ENCODE measurements at regions not wholly inside any gene's neighbourhood (a gene's known extent, or its start where the extent isn't known, plus 50 kb on each side); places are given as distances from the start of the nearest gene placed in this dataset.

DNA sequence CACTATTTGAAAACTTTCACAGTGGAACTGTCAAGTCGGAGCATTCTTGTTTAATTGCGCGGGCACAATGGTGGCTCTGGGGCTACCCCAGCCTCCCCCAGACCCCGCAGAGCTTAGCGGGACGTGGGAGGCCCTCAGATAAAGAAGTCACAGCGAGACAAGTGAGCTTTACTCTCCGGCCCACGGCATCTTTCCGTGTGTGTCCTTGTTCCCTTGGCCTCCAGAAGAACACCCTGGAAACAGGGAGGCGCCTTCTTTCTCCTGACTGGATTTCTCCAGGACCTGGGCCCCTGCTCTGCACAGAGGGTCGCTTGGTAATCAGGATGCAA lies 382.8 kb downstream of the RRAGC start:
- Histone ChIP-seq H2AFZ (ENCODE audit: low read depth, low read length) (no peak overlapping the region), H3K9ac (ENCODE audit: insufficient read depth in 1 of 2, low read depth in 2 of 2, low read length in 2 of 2) (no peak overlapping the region), H3K27me3 (ENCODE audit: control insufficient read depth in 2 of 2, insufficient read depth in 2 of 2, low read length in 2 of 2) (peaks cover 19 to 34% of the 10 kb centered on the region in 2 experiments; a peak in 3 of 5 replicates), H4K20me1 (replicated peaks; ENCODE audit: control insufficient read depth, insufficient read depth, low read length) (no peaks in the 10 kb centered on the region), H3K9me3 (replicated peaks; ENCODE audit: control insufficient read depth, insufficient read depth, low read depth, low read length) (no peaks in the 10 kb centered on the region), H3K4me3 (no peak overlapping the region), H3K4me1 (replicated peaks in 1 of 2; ENCODE audit: control insufficient read depth in 2 of 2, insufficient read depth in 2 of 2, low read length in 2 of 2) (peaks cover 0 to 4% of the 10 kb centered on the region in 2 experiments; a peak in 1 of 5 replicates), H3K79me2 (ENCODE audit: control insufficient read depth, insufficient read depth, low read length) (no peaks in the 10 kb centered on the region), H3K36me3 (ENCODE audit: control insufficient read depth, insufficient read depth, low read length) (no peaks in the 10 kb centered on the region), H3K9me1 (ENCODE audit: control insufficient read depth, insufficient read depth, low read length) (no peaks in the 10 kb centered on the region), H3K4me2 (ENCODE audit: insufficient read depth, low read length) (no peak overlapping the region), H3K27ac (ENCODE audit: extremely low read depth, low read depth, low read length) (no peak overlapping the region)
- FAIRE-seq (no peak), DNase-seq (ENCODE audit: extremely low read depth in 1 of 4, low spot score in 3 of 4) (no peak), ATAC-seq (no peak)
- intact Hi-C loops (cut with micrococcal nuclease): no loop called here
- in situ Hi-C loops (cut with MboI): no loop called here
- ChIA-PET CTCF (ENCODE audit: low intra/inter-chr PET ratio) (no interaction called here), POLR2A (interaction anchor here (1.3 kb wide), 1 partner anchor 10 kb away, joined by 3 read pairs; no protein-coding TSS in a partner anchor)
- no TSS peak for BruUV-seq (replicated peaks)
- TF ChIP-seq, protein P1, sequence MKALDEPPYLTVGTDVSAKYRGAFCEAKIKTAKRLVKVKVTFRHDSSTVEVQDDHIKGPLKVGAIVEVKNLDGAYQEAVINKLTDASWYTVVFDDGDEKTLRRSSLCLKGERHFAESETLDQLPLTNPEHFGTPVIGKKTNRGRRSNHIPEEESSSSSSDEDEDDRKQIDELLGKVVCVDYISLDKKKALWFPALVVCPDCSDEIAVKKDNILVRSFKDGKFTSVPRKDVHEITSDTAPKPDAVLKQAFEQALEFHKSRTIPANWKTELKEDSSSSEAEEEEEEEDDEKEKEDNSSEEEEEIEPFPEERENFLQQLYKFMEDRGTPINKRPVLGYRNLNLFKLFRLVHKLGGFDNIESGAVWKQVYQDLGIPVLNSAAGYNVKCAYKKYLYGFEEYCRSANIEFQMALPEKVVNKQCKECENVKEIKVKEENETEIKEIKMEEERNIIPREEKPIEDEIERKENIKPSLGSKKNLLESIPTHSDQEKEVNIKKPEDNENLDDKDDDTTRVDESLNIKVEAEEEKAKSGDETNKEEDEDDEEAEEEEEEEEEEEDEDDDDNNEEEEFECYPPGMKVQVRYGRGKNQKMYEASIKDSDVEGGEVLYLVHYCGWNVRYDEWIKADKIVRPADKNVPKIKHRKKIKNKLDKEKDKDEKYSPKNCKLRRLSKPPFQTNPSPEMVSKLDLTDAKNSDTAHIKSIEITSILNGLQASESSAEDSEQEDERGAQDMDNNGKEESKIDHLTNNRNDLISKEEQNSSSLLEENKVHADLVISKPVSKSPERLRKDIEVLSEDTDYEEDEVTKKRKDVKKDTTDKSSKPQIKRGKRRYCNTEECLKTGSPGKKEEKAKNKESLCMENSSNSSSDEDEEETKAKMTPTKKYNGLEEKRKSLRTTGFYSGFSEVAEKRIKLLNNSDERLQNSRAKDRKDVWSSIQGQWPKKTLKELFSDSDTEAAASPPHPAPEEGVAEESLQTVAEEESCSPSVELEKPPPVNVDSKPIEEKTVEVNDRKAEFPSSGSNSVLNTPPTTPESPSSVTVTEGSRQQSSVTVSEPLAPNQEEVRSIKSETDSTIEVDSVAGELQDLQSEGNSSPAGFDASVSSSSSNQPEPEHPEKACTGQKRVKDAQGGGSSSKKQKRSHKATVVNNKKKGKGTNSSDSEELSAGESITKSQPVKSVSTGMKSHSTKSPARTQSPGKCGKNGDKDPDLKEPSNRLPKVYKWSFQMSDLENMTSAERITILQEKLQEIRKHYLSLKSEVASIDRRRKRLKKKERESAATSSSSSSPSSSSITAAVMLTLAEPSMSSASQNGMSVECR (CRISPR knock-in tag; IDR thresholded peaks at IDR 0.05): no peak
- WGBS (ENCODE audit: insufficient coverage, low coverage, missing lambda C conversion rate): 18% methylated on average over 12 of the region's 12 CpGs

Data from K562 (cell line).